ENCODE measurements at regions not wholly inside any gene's neighbourhood (a gene's known extent, or its start where the extent isn't known, plus 50 kb on each side); places are given as distances from the start of the nearest gene placed in this dataset.

DNA sequence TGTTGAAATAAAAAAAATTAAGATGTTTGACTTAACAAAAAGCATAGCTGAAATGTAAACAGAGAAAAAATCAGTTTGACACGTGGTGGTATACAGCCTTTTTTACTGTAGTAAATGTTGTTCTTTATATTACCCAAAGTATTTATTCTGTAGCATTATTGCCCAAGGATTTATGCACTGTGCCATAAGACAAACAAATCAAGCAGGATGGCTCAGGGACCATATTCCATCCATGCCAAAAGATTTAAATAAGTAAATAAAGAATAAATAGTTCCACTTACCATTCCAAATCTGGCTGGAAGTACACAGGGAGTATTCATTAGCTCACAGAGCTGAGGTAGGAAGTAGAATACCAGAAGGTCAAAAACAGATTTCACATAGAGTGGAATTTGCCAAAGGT, 666.7 kb upstream of the CADM2 start:
- TF ChIP-seq, protein P1, sequence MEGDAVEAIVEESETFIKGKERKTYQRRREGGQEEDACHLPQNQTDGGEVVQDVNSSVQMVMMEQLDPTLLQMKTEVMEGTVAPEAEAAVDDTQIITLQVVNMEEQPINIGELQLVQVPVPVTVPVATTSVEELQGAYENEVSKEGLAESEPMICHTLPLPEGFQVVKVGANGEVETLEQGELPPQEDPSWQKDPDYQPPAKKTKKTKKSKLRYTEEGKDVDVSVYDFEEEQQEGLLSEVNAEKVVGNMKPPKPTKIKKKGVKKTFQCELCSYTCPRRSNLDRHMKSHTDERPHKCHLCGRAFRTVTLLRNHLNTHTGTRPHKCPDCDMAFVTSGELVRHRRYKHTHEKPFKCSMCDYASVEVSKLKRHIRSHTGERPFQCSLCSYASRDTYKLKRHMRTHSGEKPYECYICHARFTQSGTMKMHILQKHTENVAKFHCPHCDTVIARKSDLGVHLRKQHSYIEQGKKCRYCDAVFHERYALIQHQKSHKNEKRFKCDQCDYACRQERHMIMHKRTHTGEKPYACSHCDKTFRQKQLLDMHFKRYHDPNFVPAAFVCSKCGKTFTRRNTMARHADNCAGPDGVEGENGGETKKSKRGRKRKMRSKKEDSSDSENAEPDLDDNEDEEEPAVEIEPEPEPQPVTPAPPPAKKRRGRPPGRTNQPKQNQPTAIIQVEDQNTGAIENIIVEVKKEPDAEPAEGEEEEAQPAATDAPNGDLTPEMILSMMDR (IDR thresholded peaks at IDR 0.05 in 2 of 3, conservative IDR thresholded peaks at IDR 0.05 in 1 of 3; ENCODE audit: control insufficient read depth in 2 of 3, extremely low read depth in 1 of 3, insufficient read depth in 1 of 3, low read depth in 3 of 3, low read length in 3 of 3) = no peak
- TF ChIP-seq POLR2AphosphoS5 (IDR thresholded peaks at IDR 0.05; ENCODE audit: low read length) (no peak), YY1 (IDR thresholded peaks at IDR 0.05; ENCODE audit: low read depth, low read length) (no peak), BACH1 (IDR thresholded peaks at IDR 0.05; ENCODE audit: borderline replicate concordance) (no peak), ESRRA (IDR thresholded peaks at IDR 0.05; ENCODE audit: low read length) (no peak), MYC (IDR thresholded peaks at IDR 0.05; ENCODE audit: insufficient read depth, insufficient read length, insufficient replicate concordance, low read length, severe bottlenecking) (no peak), EP300 (IDR thresholded peaks at IDR 0.05; ENCODE audit: borderline replicate concordance in 1 of 2, control insufficient read depth in 1 of 2, low read depth in 2 of 2, low read length in 2 of 2) (no peak), FOXM1 (IDR thresholded peaks at IDR 0.05; ENCODE audit: low read depth, low read length) (no peak)

All from GM12878 (cell line).